Bone marrow (tissue), 2 donors: ENCODE measurements at regions not wholly inside any gene's neighbourhood (a gene's known extent, or its start where the extent isn't known, plus 50 kb on each side); places are given as distances from the start of the nearest gene placed in this dataset.

ENCODE experiments used
- DNase-seq, 2 donors: peaks; one replicate each; lab custom pipeline; 2025; lab: John Stamatoyannopoulos, UW

- no peak for DNase-seq
Measured at GRCh38 chr9:107064378-107064777, 201.4 kb downstream of the ZNF462 start.

GRCh38 chr9:107065549-107065948, 202.6 kb downstream of the ZNF462 start:
- no peak for DNase-seq

- DNase-seq, result no peak
Measured at GRCh38 chr9:107067739-107068416, 204.9 kb downstream of the ZNF462 start.

- DNase-seq, result no peak
Measured at GRCh38 chr9:107068581-107068980, 205.6 kb downstream of the ZNF462 start.

- DNase-seq, result no peak
Measured at GRCh38 chr9:107070586-107070985, 207.6 kb downstream of the ZNF462 start.

GRCh38 chr9:107078061-107078460, 205.0 kb upstream of the RAD23B start:
- DNase-seq, result no peak

GRCh38 chr9:107079589-107079988, 203.5 kb upstream of the RAD23B start:
- no peak for DNase-seq

- no peak for DNase-seq
Measured at GRCh38 chr9:107080130-107080529, 202.9 kb upstream of the RAD23B start.

- no peak for DNase-seq
Measured at GRCh38 chr9:107086460-107086859, 196.6 kb upstream of the RAD23B start.

- no peak for DNase-seq
Measured at GRCh38 chr9:107087222-107087621, 195.9 kb upstream of the RAD23B start.

GRCh38 chr9:107090218-107090617, 192.9 kb upstream of the RAD23B start:
- no peak for DNase-seq

- DNase-seq, result no peak
Measured at GRCh38 chr9:107093365-107094060, 189.6 kb upstream of the RAD23B start.

GRCh38 chr9:107094370-107094769, 188.7 kb upstream of the RAD23B start:
- no peak for DNase-seq

GRCh38 chr9:107100591-107100990, 182.5 kb upstream of the RAD23B start:
- no peak for DNase-seq

- no peak for DNase-seq
Measured at GRCh38 chr9:107102011-107102410, 181.1 kb upstream of the RAD23B start.

GRCh38 chr9:107103621-107104020, 179.5 kb upstream of the RAD23B start:
- no peak for DNase-seq

- no peak for DNase-seq
Measured at GRCh38 chr9:107105784-107106183, 177.3 kb upstream of the RAD23B start.

- DNase-seq, result no peak
Measured at GRCh38 chr9:107106416-107106815, 176.7 kb upstream of the RAD23B start.

- no peak for DNase-seq
Measured at GRCh38 chr9:107108342-107109130, 174.5 kb upstream of the RAD23B start.

GRCh38 chr9:107109324-107109723, 173.8 kb upstream of the RAD23B start:
- no peak for DNase-seq

- no peak for DNase-seq
Measured at GRCh38 chr9:107110153-107110552, 172.9 kb upstream of the RAD23B start.

GRCh38 chr9:107112707-107113243, 170.3 kb upstream of the RAD23B start:
- DNase-seq, result no peak
